A549 (cell line): ENCODE measurements at regions not wholly inside any gene's neighbourhood (a gene's known extent, or its start where the extent isn't known, plus 50 kb on each side); places are given as distances from the start of the nearest gene placed in this dataset.

ENCODE experiments used
- TP53 ChIP-seq: fragments of 250-450 bp; sonication (Bioruptor Pico); IDR thresholded peaks from 2 replicates; pipeline ENCODE4 v1.5.0; 2021; ENCODE audit warnings: mild to moderate bottlenecking, moderate library complexity
- TF ChIP-seq, protein P1 (sequence below): fragments of >200 bp; sonication (Bioruptor Twin); formaldehyde crosslinking; IDR thresholded peaks from 3 replicates; pipeline ENCODE4 v1.5.1; 2016

DNA sequence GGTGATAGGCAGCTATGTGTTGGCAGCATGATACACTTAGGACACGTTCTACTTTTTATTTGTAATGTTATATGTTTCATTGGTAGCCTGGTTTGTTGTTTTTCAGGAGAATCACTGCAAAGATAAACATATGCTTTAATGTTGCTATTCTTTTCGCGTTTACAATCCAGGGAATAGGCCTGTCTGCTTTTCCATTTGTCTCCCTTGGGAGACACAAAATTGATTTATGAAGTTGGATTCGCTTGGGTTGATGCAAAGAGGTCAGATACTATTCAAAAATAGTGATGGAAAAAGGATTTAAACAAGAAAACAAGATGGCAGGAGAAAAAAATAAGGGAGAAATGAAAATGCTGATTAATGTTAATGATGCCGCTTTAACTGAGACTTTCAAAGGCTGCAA lies 179.5 kb upstream of the SOX4 start:
- TF ChIP-seq, protein P1, sequence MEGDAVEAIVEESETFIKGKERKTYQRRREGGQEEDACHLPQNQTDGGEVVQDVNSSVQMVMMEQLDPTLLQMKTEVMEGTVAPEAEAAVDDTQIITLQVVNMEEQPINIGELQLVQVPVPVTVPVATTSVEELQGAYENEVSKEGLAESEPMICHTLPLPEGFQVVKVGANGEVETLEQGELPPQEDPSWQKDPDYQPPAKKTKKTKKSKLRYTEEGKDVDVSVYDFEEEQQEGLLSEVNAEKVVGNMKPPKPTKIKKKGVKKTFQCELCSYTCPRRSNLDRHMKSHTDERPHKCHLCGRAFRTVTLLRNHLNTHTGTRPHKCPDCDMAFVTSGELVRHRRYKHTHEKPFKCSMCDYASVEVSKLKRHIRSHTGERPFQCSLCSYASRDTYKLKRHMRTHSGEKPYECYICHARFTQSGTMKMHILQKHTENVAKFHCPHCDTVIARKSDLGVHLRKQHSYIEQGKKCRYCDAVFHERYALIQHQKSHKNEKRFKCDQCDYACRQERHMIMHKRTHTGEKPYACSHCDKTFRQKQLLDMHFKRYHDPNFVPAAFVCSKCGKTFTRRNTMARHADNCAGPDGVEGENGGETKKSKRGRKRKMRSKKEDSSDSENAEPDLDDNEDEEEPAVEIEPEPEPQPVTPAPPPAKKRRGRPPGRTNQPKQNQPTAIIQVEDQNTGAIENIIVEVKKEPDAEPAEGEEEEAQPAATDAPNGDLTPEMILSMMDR: no peak
- no peak for TF ChIP-seq TP53 (CRISPR knock-in tag)
